Vagina (tissue), 2 donors: ENCODE measurements at regions not wholly inside any gene's neighbourhood (a gene's known extent, or its start where the extent isn't known, plus 50 kb on each side); places are given as distances from the start of the nearest gene placed in this dataset.

Experiments used
- DNase-seq, 2 donors: peaks; one replicate each; pipeline ENCODE4 v3.0.0-alpha.2; 2017; ENCODE audit errors: extremely low spot score in 2 of 2
- H3K27ac ChIP-seq: fragments of 200-600 bp; sonication (generic); one replicate; pipeline ENCODE4 v1.5.1; 2019
- H3K27me3 ChIP-seq: fragments of 200-600 bp; sonication (generic); one replicate; pipeline ENCODE4 v1.5.1; 2019
- H3K36me3 ChIP-seq, 2 donors: fragments of 200-600 bp; sonication (generic); one replicate each; pipeline ENCODE4 v1.5.1; 2017 to 2019
- H3K4me1 ChIP-seq: fragments of 200-600 bp; sonication (generic); one replicate; pipeline ENCODE4 v1.5.1; 2019
- H3K4me3 ChIP-seq, 2 donors: fragments of 200-600 bp; sonication (generic); 1 replicate in 1 of 2; 2 replicates in 1 of 2; pipeline ENCODE4 v1.5.1; 2016 to 2019
- H3K9me3 ChIP-seq: fragments of 200-600 bp; sonication (generic); one replicate; pipeline ENCODE4 v1.5.1; 2019
- CTCF ChIP-seq, 3 experiments: fragments of 450-650 bp in 2 of 3; fragments of 200-600 bp in 1 of 3; sonication (generic) in 1 of 3; IDR thresholded peaks; one replicate each; pipeline ENCODE4 v1.5.1; 2017 to 2019; ENCODE audit warnings: antibody characterized with exemption in 3 of 3, mild to moderate bottlenecking in 2 of 3, moderate library complexity in 2 of 3
- POLR2A ChIP-seq, 2 donors: fragments of 450-650 bp; IDR thresholded peaks; one replicate each; pipeline ENCODE4 v1.6.1; 2017; ENCODE audit warnings: antibody characterized with exemption in 2 of 2, mild to moderate bottlenecking in 2 of 2, moderate library complexity in 2 of 2
- POLR2AphosphoS5 ChIP-seq, 2 donors: sonication (generic); formaldehyde crosslinking; IDR thresholded peaks; one replicate each; pipeline ENCODE4 v1.9.0; 2017; ENCODE audit warnings: antibody characterized with exemption in 2 of 2, mild to moderate bottlenecking in 2 of 2, low read depth in 1 of 2; ENCODE audit not compliant: insufficient read depth in 1 of 2
- intact Hi-C: fragments of 100-400 bp; cut with DNase I; formaldehyde crosslinking; loops from one replicate; pipeline ENCODE4 v1.15.1; 2023

- Histone ChIP-seq H3K36me3 (no peaks in the 10 kb centered on the region), H3K27me3 (no peaks in the 10 kb centered on the region), H3K9me3 (no peaks in the 10 kb centered on the region), H3K4me1 (no peaks in the 10 kb centered on the region), H3K4me3 (no peak overlapping the region), H3K27ac (no peak overlapping the region)
- intact Hi-C loops = no loop called here
- TF ChIP-seq POLR2A (IDR thresholded peaks at IDR 0.05) (no peak), POLR2AphosphoS5 (IDR thresholded peaks at IDR 0.05; ENCODE audit: insufficient read depth in 1 of 2, low read depth in 1 of 2) (no peak), CTCF (IDR thresholded peaks at IDR 0.05) (no peak)
- DNase-seq = no peak
Observed at GRCh38 chr10:36224431-36224985, 582.4 kb upstream of the FZD8 start.

GRCh38 chr10:36221101-36221500 lies 579.0 kb upstream of the FZD8 start:
- intact Hi-C loops = no loop called here
- H3K27ac ChIP-seq = no peak overlapping the region
- no peak for TF ChIP-seq POLR2A (IDR thresholded peaks at IDR 0.05)
- H3K36me3 ChIP-seq = no peaks in the 10 kb centered on the region
- no peaks in the 10 kb centered on the region for H3K27me3 ChIP-seq
- no peak for DNase-seq
- H3K4me3 ChIP-seq = no peak overlapping the region
- H3K9me3 ChIP-seq = no peaks in the 10 kb centered on the region
- H3K4me1 ChIP-seq = no peaks in the 10 kb centered on the region

GRCh38 chr10:36220151-36220550 lies 578.1 kb upstream of the FZD8 start:
- no peak for TF ChIP-seq POLR2AphosphoS5 (IDR thresholded peaks at IDR 0.05; ENCODE audit: insufficient read depth in 1 of 2, low read depth in 1 of 2)
- Histone ChIP-seq H3K27ac (no peak overlapping the region), H3K9me3 (no peaks in the 10 kb centered on the region), H3K27me3 (no peaks in the 10 kb centered on the region), H3K4me1 (no peaks in the 10 kb centered on the region), H3K36me3 (no peaks in the 10 kb centered on the region), H3K4me3 (no peak overlapping the region)
- intact Hi-C loops = no loop called here
- DNase-seq = no peak

- no peak for DNase-seq
- intact Hi-C loops = no loop called here
- TF ChIP-seq CTCF (IDR thresholded peaks at IDR 0.05) (no peak), POLR2AphosphoS5 (IDR thresholded peaks at IDR 0.05; ENCODE audit: insufficient read depth in 1 of 2, low read depth in 1 of 2) (no peak)
Observed at GRCh38 chr10:36211856-36212255, 569.8 kb upstream of the FZD8 start.

GRCh38 chr10:36209480-36209879 lies 567.4 kb upstream of the FZD8 start:
- no peaks in the 10 kb centered on the region for H3K27me3 ChIP-seq
- DNase-seq = no peak

More at GRCh38 chr10:36211856-36212255, 569.8 kb upstream of the FZD8 start:
- Histone ChIP-seq H3K4me1 (no peaks in the 10 kb centered on the region), H3K27me3 (no peaks in the 10 kb centered on the region), H3K9me3 (no peaks in the 10 kb centered on the region), H3K4me3 (no peak overlapping the region), H3K36me3 (no peaks in the 10 kb centered on the region), H3K27ac (no peak overlapping the region)

More at GRCh38 chr10:36209480-36209879, 567.4 kb upstream of the FZD8 start:
- intact Hi-C loops = no loop called here
- Histone ChIP-seq H3K27ac (no peak overlapping the region), H3K4me3 (no peak overlapping the region), H3K9me3 (no peaks in the 10 kb centered on the region), H3K4me1 (no peaks in the 10 kb centered on the region), H3K36me3 (no peaks in the 10 kb centered on the region)
- TF ChIP-seq POLR2AphosphoS5 (IDR thresholded peaks at IDR 0.05; ENCODE audit: insufficient read depth in 1 of 2, low read depth in 1 of 2) = no peak
- no peak for TF ChIP-seq POLR2A (IDR thresholded peaks at IDR 0.05)
- TF ChIP-seq CTCF (IDR thresholded peaks at IDR 0.05) = no peak
